Ishikawa (cell line): ENCODE measurements at regions not wholly inside any gene's neighbourhood (a gene's known extent, or its start where the extent isn't known, plus 50 kb on each side); places are given as distances from the start of the nearest gene placed in this dataset.

ENCODE experiments used
- CEBPB ChIP-seq: IDR thresholded peaks from 2 replicates; pipeline ENCODE4 v1.6.1; 2012
- CREB1 ChIP-seq: IDR thresholded peaks from 2 replicates; pipeline ENCODE4 v1.6.1; 2012; ENCODE audit warnings: low read depth
- EGR1 ChIP-seq: IDR thresholded peaks from 2 replicates; pipeline ENCODE4 v1.6.1; 2012
- EP300 ChIP-seq: IDR thresholded peaks from 2 replicates; pipeline ENCODE4 v1.6.1; 2012; ENCODE audit warnings: borderline replicate concordance
- FOXM1 ChIP-seq: IDR thresholded peaks from 2 replicates; pipeline ENCODE4 v1.6.1; 2012; ENCODE audit warnings: low read depth, borderline replicate concordance
- NFIC ChIP-seq: IDR thresholded peaks from 2 replicates; pipeline ENCODE4 v1.6.1; 2012
- RAD21 ChIP-seq: IDR thresholded peaks from 2 replicates; pipeline ENCODE4 v1.6.1; 2012; ENCODE audit warnings: low read depth
- TAF1 ChIP-seq: IDR thresholded peaks from 2 replicates; pipeline ENCODE4 v1.6.1; 2012; ENCODE audit warnings: low read depth, mild to moderate bottlenecking
- TCF12 ChIP-seq: IDR thresholded peaks from 2 replicates; pipeline ENCODE4 v1.6.1; 2012; ENCODE audit warnings: low read depth
- TEAD4 ChIP-seq: IDR thresholded peaks from 2 replicates; pipeline ENCODE4 v1.6.1; 2012
- YY1 ChIP-seq: IDR thresholded peaks from 2 replicates; pipeline ENCODE4 v1.6.1; 2012; ENCODE audit warnings: low read depth
- ZBTB7A ChIP-seq: IDR thresholded peaks from 2 replicates; pipeline ENCODE4 v1.6.1; 2012; ENCODE audit warnings: low read depth
- TF ChIP-seq, protein P1 (sequence below): IDR thresholded peaks from 2 replicates; pipeline ENCODE4 v1.6.1; 2012
- TF ChIP-seq, protein P2 (sequence below): IDR thresholded peaks from 2 replicates; pipeline ENCODE4 v1.6.1; 2012
- TF ChIP-seq, protein P3 (sequence below): IDR thresholded peaks from 2 replicates; pipeline ENCODE4 v1.6.1; 2012; ENCODE audit warnings: low read depth, mild to moderate bottlenecking

DNA sequence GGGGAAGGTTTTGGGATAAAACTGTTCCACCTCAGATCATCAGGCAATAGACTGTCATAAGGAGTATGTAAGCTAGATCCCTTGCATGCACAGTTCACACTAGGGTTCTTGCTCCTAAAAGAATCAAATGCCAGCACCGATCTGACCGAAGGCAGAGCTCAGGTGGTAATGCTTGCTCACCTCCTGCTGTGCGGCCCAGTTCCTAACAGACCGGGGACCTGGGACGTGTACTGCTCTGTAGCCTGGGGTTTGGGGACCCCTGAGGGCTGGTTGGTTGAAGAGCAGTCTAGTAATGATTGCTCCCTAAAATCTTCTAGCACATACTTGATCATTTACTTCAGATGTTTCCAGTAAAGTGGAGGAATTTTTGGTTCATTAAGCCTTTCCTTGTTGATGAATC lies 173.1 kb upstream of the SLIT2 start:
- TF ChIP-seq FOXM1 (no peak), CEBPB (no peak), RAD21 (no peak), EP300 (no peak), CREB1 (no peak), TEAD4 (no peak), YY1 (no peak), NFIC (no peak), EGR1 (no peak), TAF1 (no peak), ZBTB7A (no peak), TCF12 (no peak)
- TF ChIP-seq, protein P1, sequence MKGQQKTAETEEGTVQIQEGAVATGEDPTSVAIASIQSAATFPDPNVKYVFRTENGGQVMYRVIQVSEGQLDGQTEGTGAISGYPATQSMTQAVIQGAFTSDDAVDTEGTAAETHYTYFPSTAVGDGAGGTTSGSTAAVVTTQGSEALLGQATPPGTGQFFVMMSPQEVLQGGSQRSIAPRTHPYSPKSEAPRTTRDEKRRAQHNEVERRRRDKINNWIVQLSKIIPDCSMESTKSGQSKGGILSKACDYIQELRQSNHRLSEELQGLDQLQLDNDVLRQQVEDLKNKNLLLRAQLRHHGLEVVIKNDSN: no peak
- TF ChIP-seq, protein P2, sequence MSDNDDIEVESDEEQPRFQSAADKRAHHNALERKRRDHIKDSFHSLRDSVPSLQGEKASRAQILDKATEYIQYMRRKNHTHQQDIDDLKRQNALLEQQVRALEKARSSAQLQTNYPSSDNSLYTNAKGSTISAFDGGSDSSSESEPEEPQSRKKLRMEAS: no peak
- TF ChIP-seq, protein P3, sequence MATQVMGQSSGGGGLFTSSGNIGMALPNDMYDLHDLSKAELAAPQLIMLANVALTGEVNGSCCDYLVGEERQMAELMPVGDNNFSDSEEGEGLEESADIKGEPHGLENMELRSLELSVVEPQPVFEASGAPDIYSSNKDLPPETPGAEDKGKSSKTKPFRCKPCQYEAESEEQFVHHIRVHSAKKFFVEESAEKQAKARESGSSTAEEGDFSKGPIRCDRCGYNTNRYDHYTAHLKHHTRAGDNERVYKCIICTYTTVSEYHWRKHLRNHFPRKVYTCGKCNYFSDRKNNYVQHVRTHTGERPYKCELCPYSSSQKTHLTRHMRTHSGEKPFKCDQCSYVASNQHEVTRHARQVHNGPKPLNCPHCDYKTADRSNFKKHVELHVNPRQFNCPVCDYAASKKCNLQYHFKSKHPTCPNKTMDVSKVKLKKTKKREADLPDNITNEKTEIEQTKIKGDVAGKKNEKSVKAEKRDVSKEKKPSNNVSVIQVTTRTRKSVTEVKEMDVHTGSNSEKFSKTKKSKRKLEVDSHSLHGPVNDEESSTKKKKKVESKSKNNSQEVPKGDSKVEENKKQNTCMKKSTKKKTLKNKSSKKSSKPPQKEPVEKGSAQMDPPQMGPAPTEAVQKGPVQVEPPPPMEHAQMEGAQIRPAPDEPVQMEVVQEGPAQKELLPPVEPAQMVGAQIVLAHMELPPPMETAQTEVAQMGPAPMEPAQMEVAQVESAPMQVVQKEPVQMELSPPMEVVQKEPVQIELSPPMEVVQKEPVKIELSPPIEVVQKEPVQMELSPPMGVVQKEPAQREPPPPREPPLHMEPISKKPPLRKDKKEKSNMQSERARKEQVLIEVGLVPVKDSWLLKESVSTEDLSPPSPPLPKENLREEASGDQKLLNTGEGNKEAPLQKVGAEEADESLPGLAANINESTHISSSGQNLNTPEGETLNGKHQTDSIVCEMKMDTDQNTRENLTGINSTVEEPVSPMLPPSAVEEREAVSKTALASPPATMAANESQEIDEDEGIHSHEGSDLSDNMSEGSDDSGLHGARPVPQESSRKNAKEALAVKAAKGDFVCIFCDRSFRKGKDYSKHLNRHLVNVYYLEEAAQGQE: no peak

DNA sequence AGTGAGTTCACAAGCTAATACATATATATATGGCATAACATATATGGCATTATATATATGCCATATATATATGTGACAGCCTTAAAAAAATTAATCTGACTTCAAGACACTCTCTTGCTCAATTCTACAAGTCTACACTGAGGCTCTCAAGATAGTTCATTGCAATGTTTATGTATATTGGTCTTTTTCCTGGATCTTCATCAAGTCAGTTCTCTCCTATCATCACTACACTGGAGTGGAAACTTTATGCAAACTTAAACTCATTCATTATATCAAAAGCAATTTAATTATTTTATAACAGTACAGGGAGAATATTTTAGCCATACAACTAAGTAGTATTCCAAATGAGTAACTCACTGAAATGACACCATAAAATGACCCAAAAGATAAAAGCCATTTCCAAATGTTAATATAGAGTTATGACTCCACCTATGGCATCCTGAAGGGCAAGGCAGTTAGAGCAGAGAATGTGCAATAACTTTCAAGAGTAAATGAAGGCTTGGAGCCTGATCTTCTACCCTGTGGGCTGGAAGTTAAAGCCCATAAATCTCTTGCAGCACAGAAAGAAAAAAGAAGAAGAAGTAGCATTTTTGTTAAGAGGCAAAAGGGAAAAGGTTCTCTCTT lies 176.3 kb upstream of the SLIT2 start:
- TF ChIP-seq CREB1: no peak
- TF ChIP-seq TEAD4: no peak
- TF ChIP-seq RAD21: peak; percentile 28; the same call in 1 of the 2 replicates

DNA sequence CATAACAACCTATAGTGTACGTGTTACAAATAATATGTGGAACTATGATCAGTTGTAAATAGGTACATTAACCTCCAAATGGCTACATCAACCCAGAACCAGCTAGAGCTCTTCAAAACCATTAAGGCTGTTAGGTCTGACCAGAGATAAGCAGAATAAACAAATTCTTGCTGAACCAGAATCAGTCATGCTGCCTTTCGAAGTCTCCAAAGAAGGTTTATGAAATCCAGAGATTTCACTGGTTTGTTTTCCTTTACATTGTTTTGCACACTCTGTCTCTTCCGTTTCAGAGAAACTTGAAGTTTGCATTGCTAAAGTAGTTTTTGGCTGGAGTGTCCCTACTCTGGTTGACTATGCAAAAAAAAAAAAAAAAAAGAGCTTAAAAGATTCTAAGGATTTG lies 177.3 kb upstream of the SLIT2 start:
- TF ChIP-seq NFIC: no peak
- no peak for TF ChIP-seq CEBPB
- TF ChIP-seq, protein P3: no peak
- TF ChIP-seq CREB1: no peak
- no peak for TF ChIP-seq FOXM1
- TF ChIP-seq, protein P1: no peak
- no peak for TF ChIP-seq TEAD4
- TF ChIP-seq TAF1: no peak
- no peak for TF ChIP-seq TCF12
- TF ChIP-seq RAD21: no peak
- no peak for TF ChIP-seq ZBTB7A
- TF ChIP-seq, protein P2: no peak
- no peak for TF ChIP-seq EP300

DNA sequence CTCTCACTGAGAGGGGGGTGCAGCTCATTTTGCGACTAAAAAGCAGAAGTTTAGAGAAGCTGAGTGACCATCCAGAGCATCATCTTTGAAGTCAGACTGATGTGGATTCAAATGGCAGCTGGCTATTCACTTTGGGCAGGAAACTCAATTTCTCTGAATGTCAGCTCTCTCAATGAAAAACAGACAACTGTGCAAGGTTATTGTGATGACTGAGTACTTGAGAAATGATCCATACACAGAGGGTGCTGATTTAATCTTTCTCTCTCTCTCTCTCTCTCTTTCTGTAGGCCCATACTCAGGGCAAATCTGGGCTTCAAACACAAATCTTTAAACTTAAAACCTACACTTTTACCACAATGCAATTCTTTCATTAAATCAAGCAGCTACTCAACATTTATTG lies 185.8 kb upstream of the SLIT2 start:
- TF ChIP-seq NFIC (no peak), RAD21 (no peak), TCF12 (no peak)
- TF ChIP-seq, protein P3: no peak

DNA sequence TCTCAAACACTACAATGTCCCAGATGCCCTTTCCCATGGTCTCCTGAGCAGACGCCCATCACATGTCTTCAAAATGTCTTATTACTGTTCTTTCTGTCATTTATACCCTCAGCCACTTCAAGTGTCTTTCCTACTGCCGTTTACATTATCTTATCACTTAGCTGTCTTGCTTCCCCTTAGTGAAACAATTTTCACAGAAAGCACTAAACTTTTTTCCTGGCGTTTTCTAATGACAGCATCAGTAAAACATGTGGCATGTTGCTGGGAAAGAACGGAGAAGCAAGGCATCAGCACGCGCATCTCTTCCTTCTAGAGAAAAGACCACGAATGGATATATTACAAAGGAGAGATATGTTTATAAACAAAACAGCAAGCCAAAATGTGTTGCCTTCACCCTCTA lies 189.7 kb upstream of the SLIT2 start:
- no peak for TF ChIP-seq EGR1
- no peak for TF ChIP-seq CEBPB
- no peak for TF ChIP-seq ZBTB7A
- TF ChIP-seq YY1: no peak
- TF ChIP-seq, protein P2: no peak
- TF ChIP-seq, protein P3: no peak
- TF ChIP-seq, protein P1: no peak
